NCI-H2171 (cell line): ENCODE measurements at regions not wholly inside any gene's neighbourhood (a gene's known extent, or its start where the extent isn't known, plus 50 kb on each side); places are given as distances from the start of the nearest gene placed in this dataset.
"Not testable (repeated sequence)": the region's sequence is repeated elsewhere in the genome, so short reads cannot be mapped to it uniquely, and the experiment has no call there.

Experiments
- DNase-seq: peaks from one replicate; lab custom pipeline; 2025; lab: John Stamatoyannopoulos, UW

DNA sequence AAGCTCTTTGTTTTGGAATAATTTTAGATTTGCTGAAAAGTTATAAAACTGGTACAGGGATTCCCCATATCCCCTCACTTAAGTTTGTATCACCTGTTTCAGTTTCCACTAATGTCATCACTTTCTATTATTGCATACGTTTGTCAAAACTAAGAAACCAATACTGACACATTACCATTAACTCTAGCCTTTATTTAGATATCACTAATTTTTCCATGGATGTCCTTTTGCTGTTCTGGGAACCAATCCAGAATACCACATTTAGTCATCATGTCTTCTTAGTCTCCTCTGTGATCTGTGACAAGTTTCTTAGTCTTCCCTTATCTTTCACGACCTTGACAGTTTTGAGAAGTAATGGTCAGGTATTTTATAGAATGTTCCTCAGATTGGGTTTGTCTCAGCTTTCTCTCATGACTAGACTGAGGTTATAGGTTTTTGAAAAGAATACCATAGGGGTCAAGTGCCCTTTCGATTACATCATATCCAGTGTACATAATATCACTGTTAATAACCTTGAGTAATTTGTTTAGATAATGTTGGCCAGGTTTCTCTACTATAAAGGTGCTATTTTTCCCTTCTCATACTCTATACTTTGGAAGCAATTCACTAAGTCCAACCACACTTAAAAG, 51.9 kb upstream of the NMUR2 start:
- DNase-seq, result no peak

DNA sequence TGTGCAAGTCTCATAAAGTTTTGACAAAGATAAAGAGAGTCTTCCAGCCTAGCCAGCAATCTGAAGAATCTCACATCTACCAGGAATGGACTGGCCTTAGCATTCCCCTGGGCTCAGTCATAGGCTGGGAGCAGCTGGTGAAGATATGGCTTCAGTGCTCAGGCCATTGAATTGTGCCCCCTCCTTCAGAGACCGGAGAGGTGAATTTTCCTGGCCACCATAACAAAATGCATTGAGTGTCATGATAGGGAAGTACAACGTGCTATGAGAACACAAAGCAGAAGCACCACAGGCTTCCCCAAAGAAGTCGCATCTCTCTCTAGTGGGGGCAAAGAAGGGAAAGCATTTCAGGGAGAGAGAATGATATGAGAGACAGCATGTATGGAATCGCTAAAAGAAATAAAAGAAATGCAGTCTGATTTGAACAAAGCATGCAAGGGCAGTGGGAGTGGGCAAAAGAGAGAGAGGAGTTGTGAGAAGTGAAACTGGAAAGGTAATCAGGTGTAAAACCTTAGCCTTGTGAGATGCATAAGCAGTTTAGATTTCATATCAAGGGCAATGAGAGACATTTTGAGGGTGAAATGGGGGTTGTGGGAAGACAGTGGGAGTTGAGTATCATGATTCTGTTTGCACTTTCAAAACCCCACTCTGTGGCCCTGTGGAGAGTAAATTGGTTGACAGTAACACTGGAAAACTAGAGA, 57.1 kb upstream of the NMUR2 start:
- no peak for DNase-seq

DNA sequence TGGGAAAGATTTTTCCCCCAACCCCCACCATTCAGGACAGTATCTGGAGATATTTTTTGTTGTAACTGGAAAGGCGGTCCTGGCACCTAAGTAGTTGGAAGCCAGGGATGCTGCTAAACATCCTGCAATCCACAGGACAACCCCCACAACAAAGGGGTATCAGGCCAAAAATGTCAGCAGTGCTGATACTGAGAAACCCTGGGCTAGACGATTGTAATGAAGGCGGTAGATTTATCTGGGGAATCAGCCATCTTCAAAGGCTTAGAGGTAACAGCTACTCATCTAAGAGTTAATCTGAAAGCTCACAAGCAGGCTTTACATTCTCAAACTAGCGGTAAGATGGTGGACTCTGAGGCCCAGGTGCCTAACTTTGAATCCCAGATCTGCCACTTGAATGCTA, 59.0 kb upstream of the NMUR2 start:
- DNase-seq, result no peak

DNA sequence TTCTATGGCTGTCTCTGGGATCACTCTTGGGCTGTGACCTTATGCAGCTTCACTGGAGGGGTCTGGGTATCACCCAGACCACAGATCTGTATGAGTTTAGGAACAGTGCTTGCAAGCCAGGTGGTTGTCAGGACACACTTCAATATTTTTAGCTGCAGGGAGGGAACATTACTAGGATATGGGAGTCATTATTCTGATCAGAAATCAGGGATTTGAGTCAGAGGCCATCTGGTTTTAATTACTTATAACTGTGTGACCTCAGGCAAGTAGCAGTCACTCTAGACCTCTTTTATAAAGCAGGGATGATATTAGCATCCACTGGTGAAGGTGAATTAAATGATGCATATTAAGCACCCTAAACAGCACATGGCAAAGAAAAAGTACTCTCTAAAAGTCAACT, 60.1 kb upstream of the NMUR2 start:
- no peak for DNase-seq

DNA sequence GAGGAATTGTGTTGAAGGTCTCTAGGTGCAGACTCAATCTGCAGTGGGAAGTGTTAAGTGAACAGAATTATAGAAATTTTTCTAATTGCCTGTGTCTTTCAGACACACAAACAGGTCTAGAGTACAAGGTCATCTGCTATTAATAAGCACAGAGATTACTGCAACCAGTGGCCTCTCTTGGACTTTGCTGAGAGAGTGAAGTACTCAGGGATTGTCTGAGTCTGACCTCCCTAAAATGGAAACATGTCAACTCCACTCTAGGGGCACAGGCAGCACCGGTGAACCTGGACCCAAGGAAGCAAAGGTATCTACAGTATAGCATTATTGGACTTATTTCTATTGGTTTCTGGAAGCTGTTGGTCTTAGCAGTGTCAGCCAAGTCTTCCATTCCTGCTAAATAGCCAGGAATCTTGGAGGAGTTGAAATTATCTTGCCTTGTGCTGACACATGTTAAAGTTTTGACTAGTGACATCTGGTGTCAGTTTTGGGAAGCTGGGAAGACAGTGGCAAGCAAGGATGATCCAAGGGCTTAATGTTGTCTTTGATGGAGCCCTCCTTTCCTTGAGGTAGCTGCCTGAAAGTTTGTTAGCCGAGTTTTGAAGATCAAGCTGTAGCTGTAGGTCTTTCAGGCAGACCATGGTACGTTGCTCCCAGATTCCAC, 61.1 kb upstream of the NMUR2 start:
- no peak for DNase-seq

DNA sequence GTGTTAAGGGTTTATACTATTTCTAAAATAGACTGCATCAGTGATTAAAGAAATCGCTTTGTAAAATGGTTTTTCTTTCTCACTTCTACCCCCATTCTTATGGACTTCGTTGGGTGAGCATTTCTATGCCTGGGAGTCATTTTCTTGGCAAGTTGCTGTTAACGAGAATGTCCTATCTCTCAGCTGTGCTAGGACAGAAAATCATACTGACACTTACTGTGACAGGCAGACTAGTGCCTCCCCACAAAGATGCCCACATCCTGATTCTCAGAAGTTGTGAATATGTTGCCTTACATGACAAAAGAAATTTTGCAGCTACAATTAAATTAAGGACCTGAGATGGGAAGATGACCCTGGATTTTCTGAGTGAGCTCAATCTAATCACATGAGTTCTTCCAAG, 65.1 kb upstream of the NMUR2 start:
- DNase-seq, result no peak

DNA sequence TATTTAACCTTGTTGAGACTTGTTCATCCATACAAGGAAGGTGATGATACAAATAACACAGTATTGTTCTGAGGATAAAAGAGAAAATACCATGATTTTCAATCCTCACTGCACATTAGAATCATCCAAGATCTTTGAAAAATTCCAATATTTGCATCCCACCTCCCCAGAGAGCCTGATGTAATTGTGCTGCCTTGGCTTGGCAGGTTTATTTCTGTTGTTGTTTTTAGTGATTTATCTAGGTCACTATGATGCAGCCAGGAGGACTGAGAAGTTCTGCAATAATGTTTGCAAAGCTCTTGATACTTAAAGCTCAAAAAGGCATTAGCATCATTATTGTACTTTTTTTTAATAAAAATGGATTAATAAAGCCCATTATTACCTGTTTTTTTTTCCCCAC, 67.0 kb upstream of the NMUR2 start:
- DNase-seq, result no peak

DNA sequence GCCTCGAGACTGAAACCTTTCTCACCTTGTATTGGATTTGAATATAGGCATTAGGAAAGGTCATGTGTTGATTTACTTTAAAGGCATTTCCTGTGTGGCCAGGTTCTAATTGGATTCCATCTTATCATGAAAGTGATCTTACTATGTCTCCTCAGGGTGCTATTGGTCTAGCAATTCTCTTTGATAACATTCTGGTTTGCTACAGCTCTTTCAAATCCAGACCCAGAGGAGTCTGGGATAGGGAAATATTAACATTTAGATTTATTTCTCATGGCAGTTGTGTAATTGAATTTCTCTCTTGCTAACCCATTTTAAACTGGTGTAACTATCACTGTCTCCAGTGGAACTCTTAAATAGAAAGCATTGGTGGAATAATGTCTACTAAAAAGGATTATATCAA, 69.9 kb upstream of the NMUR2 start:
- no peak for DNase-seq

DNA sequence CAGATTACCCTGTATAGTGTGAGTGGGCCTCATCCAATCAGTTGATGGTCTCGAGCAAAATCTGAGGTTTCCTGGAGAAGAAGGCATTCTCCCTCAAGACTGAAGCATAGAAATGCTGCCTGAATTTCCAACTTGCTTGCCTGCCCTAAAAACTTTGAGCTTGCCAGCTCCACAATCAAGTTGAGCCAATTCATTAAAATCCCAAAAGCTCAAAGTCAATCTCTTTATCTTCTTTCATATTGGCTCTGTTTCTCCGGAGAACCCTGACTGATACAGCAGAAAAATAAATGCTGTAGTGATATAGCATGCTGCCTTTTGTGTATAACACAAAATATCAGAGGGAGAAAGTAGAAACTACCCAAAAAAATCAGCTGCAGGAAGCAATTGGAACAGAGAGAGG, 72.5 kb upstream of the NMUR2 start:
- no peak for DNase-seq

DNA sequence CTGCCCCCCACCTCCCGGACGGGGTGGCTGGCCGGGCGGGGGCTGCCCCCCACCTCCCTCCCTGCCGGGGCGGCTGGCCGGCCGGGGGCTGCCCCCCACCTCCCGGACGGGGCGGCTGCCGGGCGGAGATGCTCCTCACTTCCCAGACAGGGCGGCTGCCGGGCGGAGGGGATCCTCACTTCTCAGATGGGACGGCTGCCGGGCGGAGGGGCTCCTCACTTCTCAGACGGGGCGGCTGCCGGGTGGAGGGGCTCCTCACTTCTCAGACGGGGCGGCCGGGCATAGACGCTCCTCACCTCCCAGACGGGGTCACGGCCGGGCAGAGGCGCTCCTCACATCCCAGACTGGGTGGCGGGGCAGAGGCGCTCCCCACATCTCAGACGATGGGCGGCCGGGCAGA, 74.8 kb upstream of the NMUR2 start:
- DNase-seq, result not testable (repeated sequence)

DNA sequence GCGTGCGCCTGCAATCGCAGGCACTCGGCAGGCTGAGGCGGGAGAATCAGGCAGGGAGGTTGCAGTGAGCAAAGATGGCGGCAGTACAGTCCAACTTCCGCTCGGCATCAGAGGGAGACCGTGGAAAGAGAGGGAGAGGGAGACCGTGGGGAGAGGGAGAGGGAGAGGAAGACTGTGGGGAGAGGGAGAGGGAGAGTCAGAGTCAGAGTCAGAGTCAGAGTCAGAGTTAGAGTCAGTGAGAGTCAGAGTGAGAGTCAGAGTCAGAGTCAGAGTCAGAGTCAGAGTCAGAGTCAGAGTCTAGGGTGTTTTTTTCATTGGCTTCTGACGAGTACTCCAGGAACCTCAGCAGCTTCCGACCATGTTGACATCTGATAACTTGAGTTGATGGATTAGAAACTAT, 75.6 kb upstream of the NMUR2 start:
- not testable (repeated sequence) for DNase-seq

DNA sequence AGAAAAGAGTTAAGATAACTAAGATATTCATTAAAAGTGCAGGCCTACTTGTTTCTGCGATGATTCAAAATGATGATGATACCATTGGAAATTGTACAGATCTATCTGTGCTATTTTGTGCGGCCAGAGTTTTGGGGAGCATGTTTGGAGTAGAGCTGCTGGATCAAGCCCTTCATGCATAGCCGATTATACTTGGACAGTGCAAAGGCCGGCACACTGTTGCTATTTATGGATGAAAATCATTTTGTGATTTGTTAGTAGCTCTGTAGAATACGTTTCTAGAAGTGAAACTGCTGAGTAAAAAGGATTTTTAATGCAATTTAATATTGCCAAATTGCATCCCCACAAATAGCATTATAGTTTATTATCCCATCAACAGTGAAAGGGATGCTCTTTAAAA, 82.1 kb upstream of the NMUR2 start:
- no peak for DNase-seq

DNA sequence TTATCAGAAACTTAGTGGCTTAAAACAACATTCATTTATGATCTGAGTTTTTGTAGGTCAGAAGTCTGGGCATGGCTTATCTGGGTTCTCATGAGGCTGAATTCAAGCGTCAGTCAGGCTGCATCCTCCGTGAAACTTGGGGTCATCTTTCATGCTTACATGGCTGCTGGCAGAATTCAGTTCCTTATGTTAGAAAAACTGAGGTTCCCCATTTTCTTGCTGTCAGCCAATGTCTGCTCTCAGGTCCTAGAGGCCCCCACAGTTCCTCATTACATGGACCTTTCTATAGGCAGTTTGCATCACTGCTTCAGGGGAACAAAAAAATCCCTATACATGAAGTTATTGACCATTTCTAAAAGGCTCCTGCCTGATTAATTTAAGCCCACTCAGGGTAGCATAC, 83.8 kb upstream of the NMUR2 start:
- DNase-seq, result no peak

DNA sequence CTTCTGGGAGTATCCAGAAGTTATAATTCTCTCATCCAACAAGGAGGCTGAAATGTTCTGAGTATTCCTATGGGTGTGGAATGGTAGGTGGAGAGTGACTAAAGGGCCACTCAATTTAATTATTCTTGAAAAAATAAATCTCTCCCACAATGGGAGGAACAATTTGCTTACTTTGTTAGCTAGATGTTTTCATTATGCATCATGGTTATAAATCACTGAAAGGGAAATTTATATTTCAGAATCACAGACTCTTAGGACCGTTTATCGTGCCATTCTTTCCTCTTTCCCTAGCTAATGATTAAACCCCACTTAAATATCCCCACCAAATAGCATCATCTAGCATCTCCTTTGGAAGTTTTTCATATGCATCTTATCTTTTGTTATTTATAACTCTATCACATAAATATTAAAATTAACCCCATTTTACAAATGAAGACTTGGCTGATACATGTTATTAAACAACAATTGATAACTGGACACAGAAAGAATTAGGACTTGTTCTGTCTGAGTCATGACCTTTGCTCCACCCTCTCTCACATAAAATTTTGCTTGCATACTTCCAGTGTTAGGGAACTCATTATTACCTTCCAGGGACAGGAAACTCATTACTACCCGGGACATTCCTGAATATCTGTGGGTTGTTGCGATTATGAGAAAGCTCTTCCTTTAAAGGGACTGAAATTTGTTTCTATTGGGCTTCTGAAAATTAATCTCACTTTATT, 94.9 kb upstream of the NMUR2 start:
- no peak for DNase-seq

DNA sequence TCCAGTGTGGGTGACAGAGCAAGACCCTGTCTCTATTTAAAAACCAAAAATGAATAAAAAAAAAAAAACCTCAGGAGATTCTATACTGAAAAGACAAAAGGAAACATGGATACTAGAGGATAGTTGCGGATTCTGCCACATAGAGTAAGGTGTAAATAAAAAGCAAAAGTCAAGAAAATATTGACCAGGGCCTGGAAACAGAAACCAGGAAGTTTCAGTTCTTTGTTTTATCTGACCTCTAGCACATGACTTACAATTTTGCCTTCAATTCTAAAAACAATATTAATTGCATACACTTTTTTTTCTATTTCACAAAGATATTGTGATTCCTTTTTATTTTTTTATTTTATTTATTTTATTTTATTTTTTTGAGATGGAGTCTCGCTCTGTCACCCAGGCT, 96.2 kb upstream of the NMUR2 start:
- DNase-seq, result no peak

DNA sequence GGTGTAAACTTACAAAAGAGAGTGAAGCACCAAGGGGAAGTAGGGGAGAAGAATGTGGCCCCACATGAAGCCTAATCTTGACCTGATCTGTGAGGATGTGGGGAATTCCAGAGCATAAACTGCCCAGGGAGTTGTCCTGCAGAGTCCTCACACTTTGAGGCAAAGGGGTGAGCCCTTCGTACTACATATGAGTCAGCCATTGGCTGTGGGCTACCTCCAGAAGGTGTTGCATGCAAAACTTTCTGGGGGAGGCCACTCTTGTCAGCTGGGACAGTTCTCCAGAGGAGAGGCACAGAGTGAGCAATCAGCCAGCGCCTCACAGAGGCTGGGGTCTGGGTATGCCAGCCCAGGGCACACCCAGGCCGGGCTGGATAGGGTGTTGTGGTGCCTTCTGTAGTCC, 98.1 kb upstream of the NMUR2 start:
- no peak for DNase-seq

DNA sequence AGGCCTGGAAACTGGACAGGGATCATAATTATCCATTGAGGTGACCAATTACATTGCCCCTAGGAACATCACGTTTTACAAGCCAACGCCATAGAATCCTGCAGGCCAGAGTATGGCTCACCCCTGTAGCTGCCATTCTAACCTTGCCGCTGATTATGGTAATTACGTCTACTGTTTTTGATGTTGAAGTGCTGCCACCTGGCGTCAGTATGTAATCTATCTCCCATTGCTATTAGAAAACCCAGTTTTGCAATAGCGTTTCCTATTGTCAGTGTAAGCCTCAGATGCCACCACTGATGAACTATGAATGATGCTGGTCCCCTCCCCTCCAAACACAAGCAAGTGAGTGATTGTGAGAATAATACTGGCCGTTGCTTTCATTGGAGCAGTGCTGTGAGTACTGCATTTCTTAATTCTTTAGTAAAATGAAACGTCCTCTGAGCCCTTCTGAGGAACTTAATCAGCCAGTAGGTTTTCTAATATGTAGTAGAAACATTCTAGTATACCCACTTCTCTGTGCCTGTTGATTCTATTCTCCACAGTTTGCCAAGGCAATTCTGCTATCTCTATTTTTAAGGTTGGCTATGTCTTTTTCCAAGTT, 100.5 kb upstream of the NMUR2 start:
- peak; percentile 10 for DNase-seq

DNA sequence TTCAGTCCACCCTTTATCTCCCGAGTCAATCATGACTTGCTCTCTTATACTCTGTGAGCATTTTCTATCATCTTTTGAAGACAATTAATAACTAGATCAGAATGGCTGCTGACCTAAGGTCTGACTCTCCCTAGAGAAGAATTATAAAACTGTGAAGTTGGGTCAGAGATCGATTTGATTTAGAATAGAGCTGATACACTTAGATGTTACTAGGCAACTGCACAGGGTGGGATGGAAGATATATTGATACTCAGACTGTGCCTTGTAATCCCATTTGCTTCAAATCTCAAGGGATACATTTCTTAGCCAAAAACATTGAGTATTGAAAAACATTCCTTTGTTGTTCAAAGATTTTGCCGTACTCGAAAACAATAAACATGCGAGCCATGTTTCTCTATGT, 106.0 kb upstream of the NMUR2 start:
- no peak for DNase-seq

DNA sequence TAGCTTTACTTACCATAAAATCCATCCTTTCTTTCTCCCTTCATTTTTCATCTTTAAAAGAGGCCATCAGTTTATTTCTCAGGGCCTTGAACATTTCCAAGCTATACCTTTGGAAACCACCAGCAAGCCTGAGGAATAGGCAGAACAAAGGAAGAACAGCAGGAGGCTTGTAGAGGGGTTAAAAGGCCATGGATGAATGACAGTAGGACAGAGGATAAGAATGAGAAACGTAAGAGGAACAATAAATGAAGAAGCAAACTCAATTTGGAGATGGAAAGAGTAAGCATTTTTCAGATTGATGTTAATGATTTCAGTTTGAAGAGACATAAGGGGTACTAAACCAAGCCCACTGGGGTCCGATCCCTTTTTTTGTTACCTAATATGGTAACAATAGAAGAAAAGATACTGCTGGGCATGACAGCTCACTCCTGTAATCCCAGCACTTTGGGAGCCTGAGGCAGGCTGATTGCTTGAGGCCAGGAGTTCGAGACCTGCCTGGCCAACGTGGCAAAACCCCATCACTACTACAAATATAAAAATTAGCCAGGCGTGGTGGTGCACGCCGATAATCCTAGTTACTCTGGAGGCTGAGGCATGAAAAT, 106.6 kb upstream of the NMUR2 start:
- no peak for DNase-seq

DNA sequence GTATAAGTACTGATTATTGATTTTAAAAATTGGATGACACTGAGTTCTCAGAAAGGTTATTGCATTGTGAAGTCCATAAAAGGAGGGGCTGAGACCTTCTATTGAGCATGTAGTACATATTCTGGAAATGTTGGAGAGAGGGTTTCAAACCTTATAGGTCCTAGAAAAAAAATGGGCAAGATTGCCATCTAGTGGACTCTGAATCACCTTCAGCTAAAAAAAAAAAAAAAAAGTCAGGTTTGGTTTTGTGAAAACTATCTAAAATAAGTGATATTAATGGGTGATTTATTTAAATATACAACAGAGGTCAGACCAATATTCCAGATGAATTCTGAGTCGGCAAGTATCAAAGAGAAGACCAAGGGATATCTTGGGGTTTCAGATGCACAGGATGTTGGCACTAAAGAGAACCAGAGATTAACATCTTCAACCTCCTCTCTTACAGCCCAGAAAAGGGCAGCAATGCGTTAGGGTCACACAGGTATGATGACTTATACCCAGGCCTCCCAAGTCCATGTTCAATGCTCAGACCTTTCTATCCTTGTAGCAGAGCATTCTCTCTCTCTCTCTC, 109.8 kb upstream of the NMUR2 start:
- peak; percentile 22 for DNase-seq

DNA sequence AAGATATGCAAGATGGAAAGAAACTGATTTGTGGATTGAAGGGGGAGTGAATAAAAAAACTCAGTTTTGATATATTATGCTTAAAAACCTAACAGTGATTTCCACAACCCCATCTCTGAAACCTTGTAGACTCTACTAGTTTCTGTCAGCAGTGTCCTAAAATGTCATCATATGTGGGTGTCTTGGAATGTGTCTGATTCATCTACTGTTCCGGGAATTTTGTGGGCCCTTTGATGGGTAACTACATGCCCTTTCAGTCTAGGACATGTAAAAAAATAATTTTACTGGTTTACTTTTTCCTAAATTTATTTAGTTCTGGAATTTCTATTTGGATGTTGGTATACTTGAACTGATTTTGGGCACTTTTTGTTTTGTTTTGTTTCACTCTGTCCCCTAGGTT, 118.9 kb upstream of the NMUR2 start:
- DNase-seq, result no peak
